CD4-positive, alpha-beta T cell (primary cell): ENCODE measurements at regions not wholly inside any gene's neighbourhood (a gene's known extent, or its start where the extent isn't known, plus 50 kb on each side); places are given as distances from the start of the nearest gene placed in this dataset.

Experiments used
- ATAC-seq: fragments of 200-7000 bp; cut with Tn5 transposase; one replicate; pipeline ENCODE4 v1.10.0; 2022; ENCODE audit warnings: mild to moderate bottlenecking; ENCODE audit not compliant: poor library complexity
- CTCF ChIA-PET: fragments of 350-600 bp; sonication (Branson Sonifier 250); formaldehyde crosslinking; loops from one replicate; lab custom pipeline; 2021; ENCODE audit warnings: antibody characterized with exemption, inconsistent platforms; lab: Charles Lee
- POLR2A ChIA-PET: fragments of 350-600 bp; sonication (Branson Sonifier 250); formaldehyde crosslinking; loops from one replicate; lab custom pipeline; 2021; ENCODE audit warnings: antibody characterized with exemption, inconsistent platforms; lab: Charles Lee
- DNase-seq, 14 experiments: peaks; one replicate each; pipeline ENCODE4 v3.0.0-alpha.2; 2013 to 2020; ENCODE audit warnings: mixed read lengths in 2 of 14
- H3K27ac ChIP-seq, 2 donors: one replicate each; pipeline versions ENCODE4 v1.5.1 to v1.7.0; 2013; ENCODE audit warnings: low read length in 2 of 2, low read depth in 1 of 2, mild to moderate bottlenecking in 1 of 2
- H3K27me3 ChIP-seq, 2 experiments: 1 replicate in 1 of 2; 2 replicates in 1 of 2; pipeline versions ENCODE4 v1.6.1 to v1.7.0; 2013; ENCODE audit warnings: low read length in 2 of 2, control low read depth in 1 of 2, mild to moderate bottlenecking in 1 of 2, moderate library complexity in 1 of 2; ENCODE audit not compliant: insufficient read depth in 2 of 2, control insufficient read depth in 1 of 2
- H3K36me3 ChIP-seq: one replicate; pipeline ENCODE4 v1.6.1; 2013; ENCODE audit warnings: low read length, control low read depth; ENCODE audit not compliant: insufficient read depth
- H3K4me1 ChIP-seq: one replicate; pipeline ENCODE4 v1.6.1; 2013; ENCODE audit warnings: low read length, control low read depth; ENCODE audit not compliant: insufficient read depth
- H3K4me3 ChIP-seq: one replicate; pipeline ENCODE4 v1.5.1; 2013; ENCODE audit warnings: mild to moderate bottlenecking, low read length, moderate library complexity
- H3K9me3 ChIP-seq, 2 experiments: 1 replicate in 1 of 2; 2 replicates in 1 of 2; pipeline versions ENCODE4 v1.6.1 to v1.7.0; 2013; ENCODE audit warnings: low read length in 2 of 2, mild to moderate bottlenecking in 2 of 2, control low read depth in 1 of 2, moderate library complexity in 1 of 2; ENCODE audit not compliant: control insufficient read depth in 1 of 2, insufficient read depth in 1 of 2
- H3K27ac Mint-ChIP-seq: one replicate; pipeline ENCODE4 v1.8.0; 2020; ENCODE audit warnings: mixed read lengths
- H3K27me3 Mint-ChIP-seq: one replicate; pipeline ENCODE4 v1.8.0; 2021; ENCODE audit warnings: mixed read lengths
- H3K36me3 Mint-ChIP-seq: one replicate; pipeline ENCODE4 v1.8.0; 2021; ENCODE audit warnings: low read depth, mixed read lengths
- H3K4me1 Mint-ChIP-seq: one replicate; pipeline ENCODE4 v1.8.0; 2021; ENCODE audit warnings: low read depth, mixed read lengths
- H3K4me3 Mint-ChIP-seq: one replicate; pipeline ENCODE4 v1.8.0; 2020; ENCODE audit warnings: mild to moderate bottlenecking, mixed read lengths
- H3K9me3 Mint-ChIP-seq: one replicate; pipeline ENCODE4 v1.8.0; 2020; ENCODE audit warnings: mixed read lengths
- CTCF ChIP-seq: fragments of 200-600 bp; IDR thresholded peaks from one replicate; pipeline ENCODE4 v1.8.0; 2022; ENCODE audit warnings: antibody characterized with exemption, mild to moderate bottlenecking
- intact Hi-C, 2 experiments: fragments of 100-400 bp; cut with DNase I in 1 of 2; cut with micrococcal nuclease in 1 of 2; formaldehyde crosslinking; loops; one replicate each; pipeline versions ENCODE4 v1.15.1 to v1.9.0; 2023 to 2025; cut with DNase I, micrococcal nuclease

GRCh38 chr16:77117707-77118106 lies 73.3 kb upstream of the MON1B start:
- Mint-ChIP-seq H3K9me3 (no peaks in the 10 kb centered on the region), H3K27ac (no peak overlapping the region), H3K4me3 (no peak overlapping the region), H3K4me1 (no peaks in the 10 kb centered on the region), H3K27me3 (peaks cover 40% of the 10 kb centered on the region), H3K36me3 (no peaks in the 10 kb centered on the region)
- ATAC-seq: no peak
- Histone ChIP-seq H3K9me3 (no peaks in the 10 kb centered on the region), H3K4me3 (no peak overlapping the region), H3K27ac (no peak overlapping the region), H3K4me1 (no peaks in the 10 kb centered on the region), H3K36me3 (no peaks in the 10 kb centered on the region), H3K27me3 (peaks cover 0 to 3% of the 10 kb centered on the region in 2 experiments)
- ChIA-PET POLR2A (no interaction called here), CTCF (no interaction called here)
- no peak for TF ChIP-seq CTCF
- intact Hi-C loops: no loop called here
- no peak for DNase-seq

DNA sequence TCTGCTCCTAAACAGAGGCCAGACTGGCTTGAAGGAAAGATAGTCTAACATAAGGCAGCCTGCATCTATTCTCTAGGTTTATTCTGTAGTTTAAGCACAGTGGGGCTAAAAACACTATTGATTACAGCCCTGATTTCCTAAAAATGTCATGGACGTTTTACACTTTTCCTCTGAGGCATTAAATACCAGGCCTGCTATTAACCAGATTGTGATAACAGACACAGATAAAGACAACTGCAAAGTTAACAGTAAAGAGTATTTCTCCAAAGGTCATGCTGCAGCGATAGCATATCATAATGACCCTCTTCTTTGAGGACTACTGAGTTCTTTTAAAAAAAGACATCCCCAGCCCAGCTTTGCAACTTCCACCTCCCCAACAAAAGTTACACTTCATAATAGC lies 59.6 kb upstream of the MON1B start:
- no peak for TF ChIP-seq CTCF
- ChIA-PET CTCF (no interaction called here), POLR2A (no interaction called here)
- DNase-seq (no peak), ATAC-seq (no peak)
- no peaks in the 10 kb centered on the region for H3K4me1 ChIP-seq
- no peaks in the 10 kb centered on the region for H3K4me1 Mint-ChIP-seq
- peaks cover 16% of the 10 kb centered on the region for H3K27me3 Mint-ChIP-seq
- no peaks in the 10 kb centered on the region for H3K36me3 ChIP-seq
- intact Hi-C loops: no loop called here
- no peaks in the 10 kb centered on the region for H3K36me3 Mint-ChIP-seq
- no peak overlapping the region for H3K27ac Mint-ChIP-seq
- no peak overlapping the region for H3K4me3 Mint-ChIP-seq
- H3K9me3 ChIP-seq: no peaks in the 10 kb centered on the region
- H3K27me3 ChIP-seq: no peaks in the 10 kb centered on the region
- no peak overlapping the region for H3K4me3 ChIP-seq
- H3K9me3 Mint-ChIP-seq: no peaks in the 10 kb centered on the region
- no peak overlapping the region for H3K27ac ChIP-seq

GRCh38 chr16:77132051-77132618 lies 58.9 kb upstream of the MON1B start:
- TF ChIP-seq CTCF: no peak
- no peak for DNase-seq
- no peak overlapping the region for H3K27ac Mint-ChIP-seq
- Histone ChIP-seq H3K4me3 (no peak overlapping the region), H3K4me1 (no peaks in the 10 kb centered on the region), H3K27ac (no peak overlapping the region), H3K36me3 (no peaks in the 10 kb centered on the region), H3K9me3 (no peaks in the 10 kb centered on the region), H3K27me3 (no peaks in the 10 kb centered on the region)
- H3K4me1 Mint-ChIP-seq: no peaks in the 10 kb centered on the region
- peaks cover 21% of the 10 kb centered on the region for H3K27me3 Mint-ChIP-seq
- no peak overlapping the region for H3K4me3 Mint-ChIP-seq
- intact Hi-C loops: no loop called here
- H3K36me3 Mint-ChIP-seq: no peaks in the 10 kb centered on the region
- H3K9me3 Mint-ChIP-seq: no peaks in the 10 kb centered on the region
- no peak for ATAC-seq
- ChIA-PET POLR2A (no interaction called here), CTCF (no interaction called here)
